Keratinocyte (primary cell): ENCODE measurements at regions not wholly inside any gene's neighbourhood (a gene's known extent, or its start where the extent isn't known, plus 50 kb on each side); places are given as distances from the start of the nearest gene placed in this dataset.

ENCODE experiments used
- DNase-seq: peaks from one replicate; pipeline ENCODE4 v3.0.0-alpha.2; 2011; ENCODE audit warnings: low read depth, missing footprints, low spot score
- FAIRE-seq: peaks from 2 replicates; lab custom pipeline; 2011; peaks lifted over from hg19 to GRCh38; lab: Jason Lieb, UNC
- H2AFZ ChIP-seq: 2 replicates; pipeline ENCODE4 v1.6.0; 2012; ENCODE audit warnings: low read length, control low read depth, inconsistent platforms; ENCODE audit not compliant: control insufficient read depth
- H3K27ac ChIP-seq: 2 replicates; pipeline ENCODE4 v1.5.1; 2011; ENCODE audit warnings: low read length; ENCODE audit not compliant: control insufficient read depth, insufficient read depth
- H3K27me3 ChIP-seq: 3 replicates; pipeline ENCODE4 v1.6.0; 2011; ENCODE audit warnings: low read length; ENCODE audit not compliant: control insufficient read depth, insufficient read depth; ENCODE audit errors: extremely low read depth
- H3K36me3 ChIP-seq, 2 experiments: 2 replicates in 1 of 2; 3 replicates in 1 of 2; pipeline ENCODE4 v1.5.1; 2011; ENCODE audit warnings: low read length in 2 of 2, mild to moderate bottlenecking in 1 of 2; ENCODE audit not compliant: control insufficient read depth in 2 of 2, insufficient read depth in 2 of 2; ENCODE audit errors: extremely low read depth in 1 of 2
- H3K4me1 ChIP-seq: 3 replicates; pipeline ENCODE4 v1.5.1; 2011; ENCODE audit warnings: low read length; ENCODE audit not compliant: control insufficient read depth, insufficient read depth; ENCODE audit errors: extremely low read depth
- H3K4me2 ChIP-seq: 3 replicates; pipeline ENCODE4 v1.6.0; 2011; ENCODE audit warnings: low read depth, low read length; ENCODE audit not compliant: control insufficient read depth, insufficient read depth; ENCODE audit errors: extremely low read depth
- H3K4me3 ChIP-seq, 3 experiments: fragments of 200-600 bp in 1 of 3; sonication (generic) in 1 of 3; 2 replicates in 2 of 3; 3 replicates in 1 of 3; pipeline ENCODE4 v1.5.1; 2011 to 2016; ENCODE audit warnings: low read length in 3 of 3, mild to moderate bottlenecking in 3 of 3, control low read depth in 2 of 3, inconsistent platforms in 1 of 3, low read depth in 1 of 3, mixed read lengths in 1 of 3, mixed run types in 1 of 3, moderate library complexity in 1 of 3; ENCODE audit not compliant: control insufficient read depth in 2 of 3, insufficient read depth in 2 of 3; ENCODE audit errors: extremely low read depth in 1 of 3
- H3K79me2 ChIP-seq: 2 replicates; pipeline ENCODE4 v1.6.0; 2012; ENCODE audit warnings: low read length; ENCODE audit not compliant: control insufficient read depth, insufficient read depth
- H3K9ac ChIP-seq: 3 replicates; pipeline ENCODE4 v1.6.0; 2011; ENCODE audit warnings: low read length; ENCODE audit not compliant: control insufficient read depth, insufficient read depth; ENCODE audit errors: extremely low read depth
- H3K9me1 ChIP-seq: 3 replicates; pipeline ENCODE4 v1.6.0; 2011; ENCODE audit warnings: low read length; ENCODE audit not compliant: control insufficient read depth, insufficient read depth; ENCODE audit errors: extremely low read depth
- H3K9me3 ChIP-seq: 2 replicates; pipeline ENCODE4 v1.5.1; 2012; ENCODE audit warnings: low read depth, low read length; ENCODE audit not compliant: control insufficient read depth
- H4K20me1 ChIP-seq: 3 replicates; pipeline ENCODE4 v1.6.0; 2011; ENCODE audit warnings: low read length; ENCODE audit not compliant: control insufficient read depth, insufficient read depth; ENCODE audit errors: extremely low read depth
- EZH2 ChIP-seq: IDR thresholded peaks from one replicate; pipeline ENCODE4 v1.6.1; 2012; ENCODE audit warnings: inconsistent platforms, mild to moderate bottlenecking, low read length, moderate library complexity
- dilution Hi-C: fragments of 300-500 bp; cut with MboI; formaldehyde crosslinking; loops from one replicate; pipeline ENCODE4 v1.7.0; 2020; ENCODE audit warnings: low sequenced_read_pairs; ENCODE audit not compliant: extremely low pct_ligation_motif_present
- TF ChIP-seq, protein P1 (sequence below), 3 experiments: IDR thresholded peaks in 1 of 3; conservative IDR thresholded peaks in 1 of 3; optimal IDR thresholded peaks in 1 of 3; 2 replicates in 2 of 3; 3 replicates in 1 of 3; pipeline versions ENCODE3 to v1.5.1; 2011; ENCODE audit warnings: low read length in 3 of 3, mild to moderate bottlenecking in 3 of 3, moderate library complexity in 2 of 3, control low read depth in 1 of 3, inconsistent platforms in 1 of 3; ENCODE audit not compliant: insufficient read depth in 2 of 3; ENCODE audit errors: extremely low read depth in 1 of 3

- H3K79me2 ChIP-seq, result no peaks in the 10 kb centered on the region
- H3K27me3 ChIP-seq, result no peaks in the 10 kb centered on the region
- no peaks in the 10 kb centered on the region for H4K20me1 ChIP-seq
- H3K9me3 ChIP-seq, result no peaks in the 10 kb centered on the region
- TF ChIP-seq, protein P1, sequence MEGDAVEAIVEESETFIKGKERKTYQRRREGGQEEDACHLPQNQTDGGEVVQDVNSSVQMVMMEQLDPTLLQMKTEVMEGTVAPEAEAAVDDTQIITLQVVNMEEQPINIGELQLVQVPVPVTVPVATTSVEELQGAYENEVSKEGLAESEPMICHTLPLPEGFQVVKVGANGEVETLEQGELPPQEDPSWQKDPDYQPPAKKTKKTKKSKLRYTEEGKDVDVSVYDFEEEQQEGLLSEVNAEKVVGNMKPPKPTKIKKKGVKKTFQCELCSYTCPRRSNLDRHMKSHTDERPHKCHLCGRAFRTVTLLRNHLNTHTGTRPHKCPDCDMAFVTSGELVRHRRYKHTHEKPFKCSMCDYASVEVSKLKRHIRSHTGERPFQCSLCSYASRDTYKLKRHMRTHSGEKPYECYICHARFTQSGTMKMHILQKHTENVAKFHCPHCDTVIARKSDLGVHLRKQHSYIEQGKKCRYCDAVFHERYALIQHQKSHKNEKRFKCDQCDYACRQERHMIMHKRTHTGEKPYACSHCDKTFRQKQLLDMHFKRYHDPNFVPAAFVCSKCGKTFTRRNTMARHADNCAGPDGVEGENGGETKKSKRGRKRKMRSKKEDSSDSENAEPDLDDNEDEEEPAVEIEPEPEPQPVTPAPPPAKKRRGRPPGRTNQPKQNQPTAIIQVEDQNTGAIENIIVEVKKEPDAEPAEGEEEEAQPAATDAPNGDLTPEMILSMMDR (optimal IDR thresholded peaks at IDR 0.05 in 1 of 3, IDR thresholded peaks at IDR 0.05 in 1 of 3, conservative IDR thresholded peaks at IDR 0.05 in 1 of 3; ENCODE audit: extremely low read depth in 1 of 3, insufficient read depth in 2 of 3, low read length in 3 of 3), result no peak
- TF ChIP-seq EZH2, result no peak
- no peaks in the 10 kb centered on the region for H3K36me3 ChIP-seq
- no peak overlapping the region for H2AFZ ChIP-seq
- dilution Hi-C loops, result no loop called here
- H3K4me1 ChIP-seq, result no peaks in the 10 kb centered on the region
- H3K4me2 ChIP-seq, result no peak overlapping the region
- no peaks in the 10 kb centered on the region for H3K9me1 ChIP-seq
- DNase-seq (no peak), FAIRE-seq (no peak)
- H3K4me3 ChIP-seq, result no peak overlapping the region
- H3K27ac ChIP-seq, result no peak overlapping the region
- H3K9ac ChIP-seq, result no peak overlapping the region
These were observed 54.8 kb downstream of the OTUD1 start for GRCh38 chr10:23493711-23494110.

DNA sequence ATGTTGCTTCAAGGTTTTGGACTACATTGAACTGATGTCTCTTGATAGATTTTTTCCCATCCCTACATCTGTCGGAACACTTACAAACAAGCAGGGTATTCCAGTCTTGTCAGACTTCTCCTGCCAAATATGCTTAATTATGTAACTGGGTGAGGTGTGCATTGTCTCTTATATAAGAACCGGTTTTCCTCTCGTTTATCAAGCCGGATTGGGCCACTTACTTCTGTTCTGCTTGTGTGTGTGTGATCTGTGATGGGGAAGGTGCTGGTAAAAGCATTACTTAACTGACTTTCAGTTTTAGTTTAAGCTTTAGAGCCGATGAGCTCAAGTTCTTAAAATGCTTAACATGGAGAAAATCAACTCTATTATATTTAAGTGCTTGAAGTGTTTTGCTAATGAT, 57.9 kb downstream of the OTUD1 start:
- Histone ChIP-seq H3K79me2 (no peaks in the 10 kb centered on the region), H3K9ac (no peak overlapping the region), H3K4me2 (peak overlapping the region; percentile 16), H2AFZ (no peak overlapping the region), H3K36me3 (no peaks in the 10 kb centered on the region), H3K4me3 (no peak overlapping the region), H3K4me1 (no peaks in the 10 kb centered on the region), H3K27ac (no peak overlapping the region), H3K9me1 (no peaks in the 10 kb centered on the region), H3K9me3 (no peaks in the 10 kb centered on the region), H3K27me3 (no peaks in the 10 kb centered on the region), H4K20me1 (no peaks in the 10 kb centered on the region)
- dilution Hi-C loops, result no loop called here
- TF ChIP-seq, protein P1 (optimal IDR thresholded peaks at IDR 0.05 in 1 of 3, IDR thresholded peaks at IDR 0.05 in 1 of 3, conservative IDR thresholded peaks at IDR 0.05 in 1 of 3; ENCODE audit: extremely low read depth in 1 of 3, insufficient read depth in 2 of 3, low read length in 3 of 3), result no peak
- no peak for TF ChIP-seq EZH2
- DNase-seq (no peak), FAIRE-seq (no peak)
